ENCODE measurements at regions not wholly inside any gene's neighbourhood (a gene's known extent, or its start where the extent isn't known, plus 50 kb on each side); places are given as distances from the start of the nearest gene placed in this dataset.

DNA sequence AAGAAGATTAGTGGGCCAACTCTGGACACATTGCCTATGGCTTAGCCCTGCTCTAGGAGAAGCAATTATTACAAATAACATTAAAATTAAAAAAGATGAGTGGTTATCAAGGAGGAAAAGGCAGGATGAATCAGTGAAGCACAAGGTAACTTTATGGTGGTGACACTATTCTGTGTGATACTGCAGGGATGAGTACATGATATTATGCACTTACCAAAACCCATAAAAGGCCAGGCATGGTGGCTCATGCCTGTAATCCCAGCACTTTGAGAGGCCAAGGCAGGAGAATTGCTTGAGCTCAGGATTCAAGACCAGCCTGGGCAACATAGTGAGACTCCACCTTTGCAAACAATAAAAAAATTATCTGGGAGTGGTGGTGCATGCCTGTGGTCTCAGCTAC, 344.3 kb upstream of the CDIN1 start:
- Histone ChIP-seq H3K9me3 (ENCODE audit: control insufficient read depth in 2 of 2, low read length in 2 of 2) (no peaks in the 10 kb centered on the region), H3K27me3 (ENCODE audit: control insufficient read depth in 2 of 2, insufficient read depth in 2 of 2, low read length in 2 of 2) (no peaks in the 10 kb centered on the region), H3K9ac (ENCODE audit: low read depth in 1 of 2, low read length in 2 of 2) (no peak overlapping the region), H3K4me1 (ENCODE audit: control insufficient read depth in 2 of 2, insufficient read depth in 2 of 2, low read length in 2 of 2) (no peaks in the 10 kb centered on the region), H3K36me3 (ENCODE audit: control insufficient read depth in 2 of 2, insufficient read depth in 2 of 2, low read length in 2 of 2) (no peaks in the 10 kb centered on the region), H3K27ac (ENCODE audit: low read depth in 2 of 2, low read length in 2 of 2) (no peak overlapping the region), H3K4me3 (ENCODE audit: low read length in 2 of 2) (no peak overlapping the region)

DNA sequence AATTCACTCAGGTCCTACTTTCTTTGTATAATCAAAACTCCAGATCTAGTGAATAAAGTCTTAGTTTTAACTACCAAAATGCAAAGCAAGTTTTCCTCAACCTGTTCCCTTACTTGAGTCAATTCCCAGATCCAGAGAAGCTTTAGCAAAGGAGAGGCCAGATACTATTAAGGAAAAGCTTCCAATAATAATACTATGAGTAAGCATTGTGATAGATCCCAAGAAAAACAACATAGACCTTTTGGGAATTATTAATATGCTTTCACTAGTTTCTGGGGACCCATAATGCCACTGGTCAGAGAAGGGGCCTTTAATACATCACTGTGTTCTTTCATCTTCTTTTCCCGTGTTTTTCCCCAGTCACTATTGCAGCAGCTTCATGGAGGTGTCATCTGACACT, 339.9 kb upstream of the CDIN1 start:
- H3K27ac ChIP-seq (ENCODE audit: low read depth in 2 of 2, low read length in 2 of 2): no peak overlapping the region

DNA sequence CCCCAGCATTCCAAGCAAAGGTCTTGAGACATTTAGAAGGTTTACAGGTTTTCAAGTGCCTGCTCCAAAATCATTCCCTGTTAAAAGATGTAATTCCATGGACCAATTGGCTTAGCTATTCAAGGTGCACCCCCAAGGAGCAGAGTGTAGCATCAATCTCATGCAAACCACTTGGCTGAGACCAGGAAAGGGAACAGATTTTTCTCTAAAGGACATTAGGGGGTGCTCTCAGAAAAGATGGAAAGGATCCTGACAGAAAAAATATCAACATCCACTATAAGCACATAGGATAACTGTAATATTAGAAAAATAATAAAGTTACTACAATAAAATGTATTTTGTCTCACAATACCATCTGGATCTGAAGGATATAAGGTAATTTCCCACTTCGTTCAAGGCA, 328.0 kb upstream of the CDIN1 start:
- no peaks in the 10 kb centered on the region for H3K9me3 ChIP-seq (ENCODE audit: control insufficient read depth in 2 of 2, low read length in 2 of 2)
- H3K36me3 ChIP-seq (ENCODE audit: control insufficient read depth in 2 of 2, insufficient read depth in 2 of 2, low read length in 2 of 2): no peaks in the 10 kb centered on the region
- H3K27ac ChIP-seq (ENCODE audit: low read depth in 2 of 2, low read length in 2 of 2): no peak overlapping the region
- no peak overlapping the region for H3K9ac ChIP-seq (ENCODE audit: low read depth in 1 of 2, low read length in 2 of 2)
- no peak overlapping the region for H3K4me3 ChIP-seq (ENCODE audit: low read length in 2 of 2)
- H3K27me3 ChIP-seq (ENCODE audit: control insufficient read depth in 2 of 2, insufficient read depth in 2 of 2, low read length in 2 of 2): no peaks in the 10 kb centered on the region
- H3K4me1 ChIP-seq (ENCODE audit: control insufficient read depth in 2 of 2, insufficient read depth in 2 of 2, low read length in 2 of 2): no peaks in the 10 kb centered on the region

More for the DNA sequence above, 339.9 kb upstream of the CDIN1 start:
- H3K9ac ChIP-seq (ENCODE audit: low read depth in 1 of 2, low read length in 2 of 2): no peak overlapping the region
- no peaks in the 10 kb centered on the region for H3K27me3 ChIP-seq (ENCODE audit: control insufficient read depth in 2 of 2, insufficient read depth in 2 of 2, low read length in 2 of 2)
- H3K9me3 ChIP-seq (ENCODE audit: control insufficient read depth in 2 of 2, low read length in 2 of 2): no peaks in the 10 kb centered on the region
- no peaks in the 10 kb centered on the region for H3K36me3 ChIP-seq (ENCODE audit: control insufficient read depth in 2 of 2, insufficient read depth in 2 of 2, low read length in 2 of 2)
- no peak overlapping the region for H3K4me3 ChIP-seq (ENCODE audit: low read length in 2 of 2)
- H3K4me1 ChIP-seq (ENCODE audit: control insufficient read depth in 2 of 2, insufficient read depth in 2 of 2, low read length in 2 of 2): no peaks in the 10 kb centered on the region

DNA sequence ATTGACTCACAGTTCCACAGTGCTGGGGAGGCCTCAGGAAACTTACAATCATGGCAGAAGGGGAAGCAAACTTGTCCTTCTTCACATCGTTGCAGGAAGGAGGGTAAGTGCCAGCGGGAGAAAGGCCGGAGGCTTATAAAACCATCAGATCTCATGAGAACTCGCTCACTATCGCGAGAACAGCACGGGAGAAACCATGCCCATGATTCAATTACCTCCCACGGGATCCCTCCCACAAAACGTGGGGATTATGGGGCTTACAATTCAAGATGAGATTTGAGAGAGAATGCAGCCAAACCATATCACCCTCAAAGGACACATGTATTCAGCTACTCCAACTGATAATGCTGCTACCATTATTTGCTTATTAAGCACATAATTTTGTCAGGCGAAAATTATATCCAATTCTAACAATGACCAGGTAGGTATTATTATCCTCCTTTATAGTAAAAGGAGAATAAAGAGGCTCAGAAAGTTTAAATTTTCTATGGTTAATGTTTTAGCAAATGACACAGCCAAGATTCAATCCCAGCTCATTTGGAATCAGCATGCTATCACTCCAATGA, 327.2 kb upstream of the CDIN1 start:
- H3K4me1 ChIP-seq (ENCODE audit: control insufficient read depth in 2 of 2, insufficient read depth in 2 of 2, low read length in 2 of 2): no peaks in the 10 kb centered on the region
- H3K27ac ChIP-seq (ENCODE audit: low read depth in 2 of 2, low read length in 2 of 2): no peak overlapping the region
- H3K27me3 ChIP-seq (ENCODE audit: control insufficient read depth in 2 of 2, insufficient read depth in 2 of 2, low read length in 2 of 2): no peaks in the 10 kb centered on the region
- no peak overlapping the region for H3K4me3 ChIP-seq (ENCODE audit: low read length in 2 of 2)
- H3K9me3 ChIP-seq (ENCODE audit: control insufficient read depth in 2 of 2, low read length in 2 of 2): no peaks in the 10 kb centered on the region
- no peak overlapping the region for H3K9ac ChIP-seq (ENCODE audit: low read depth in 1 of 2, low read length in 2 of 2)
- no peaks in the 10 kb centered on the region for H3K36me3 ChIP-seq (ENCODE audit: control insufficient read depth in 2 of 2, insufficient read depth in 2 of 2, low read length in 2 of 2)

DNA sequence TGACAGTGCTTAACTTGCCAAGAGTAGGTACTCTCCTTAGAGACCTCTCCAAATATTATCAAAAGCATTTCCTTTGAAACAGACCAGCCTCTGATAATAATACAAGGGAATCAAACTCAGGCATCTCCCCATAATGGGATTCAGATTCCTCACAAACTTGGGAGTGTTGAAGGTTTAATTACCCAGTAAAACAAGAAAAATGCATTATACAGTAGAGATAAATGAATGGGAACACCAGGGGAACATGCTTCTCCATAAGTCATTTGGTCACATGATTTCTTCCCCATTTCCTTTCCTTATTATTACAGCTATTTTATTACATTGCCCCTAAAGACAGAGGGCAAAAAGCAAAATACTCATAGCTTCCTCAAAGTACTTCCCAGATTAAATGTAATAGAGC, 325.0 kb upstream of the CDIN1 start:
- Histone ChIP-seq H3K36me3 (ENCODE audit: control insufficient read depth in 2 of 2, insufficient read depth in 2 of 2, low read length in 2 of 2) (no peaks in the 10 kb centered on the region), H3K27ac (ENCODE audit: low read depth in 2 of 2, low read length in 2 of 2) (no peak overlapping the region), H3K4me1 (ENCODE audit: control insufficient read depth in 2 of 2, insufficient read depth in 2 of 2, low read length in 2 of 2) (no peaks in the 10 kb centered on the region), H3K27me3 (ENCODE audit: control insufficient read depth in 2 of 2, insufficient read depth in 2 of 2, low read length in 2 of 2) (no peaks in the 10 kb centered on the region), H3K4me3 (ENCODE audit: low read length in 2 of 2) (no peak overlapping the region), H3K9ac (ENCODE audit: low read depth in 1 of 2, low read length in 2 of 2) (no peak overlapping the region), H3K9me3 (ENCODE audit: control insufficient read depth in 2 of 2, low read length in 2 of 2) (no peaks in the 10 kb centered on the region)

DNA sequence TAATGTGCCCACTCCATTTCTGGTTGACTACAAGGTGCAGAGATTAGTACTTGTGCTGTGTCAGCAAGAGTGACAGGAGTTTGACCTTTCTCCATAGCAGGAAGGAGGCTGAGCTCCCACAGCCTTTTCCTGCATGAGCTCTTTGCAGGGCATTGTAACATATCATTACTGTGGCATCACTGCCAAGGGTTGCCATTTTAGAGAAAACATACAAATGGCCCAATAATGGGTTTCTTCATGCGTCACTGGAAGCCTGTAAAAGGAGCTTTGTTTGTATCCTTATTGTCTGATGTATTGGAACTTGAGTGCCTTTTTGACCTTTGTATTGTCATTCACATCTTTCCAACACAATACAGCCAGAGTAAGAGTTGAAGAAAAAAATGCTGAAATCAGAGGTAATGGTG, 323.0 kb upstream of the CDIN1 start:
- no peaks in the 10 kb centered on the region for H3K36me3 ChIP-seq (ENCODE audit: control insufficient read depth in 2 of 2, insufficient read depth in 2 of 2, low read length in 2 of 2)
- H3K27me3 ChIP-seq (ENCODE audit: control insufficient read depth in 2 of 2, insufficient read depth in 2 of 2, low read length in 2 of 2): no peaks in the 10 kb centered on the region
- no peak overlapping the region for H3K27ac ChIP-seq (ENCODE audit: low read depth in 2 of 2, low read length in 2 of 2)
- H3K9ac ChIP-seq (ENCODE audit: low read depth in 1 of 2, low read length in 2 of 2): no peak overlapping the region
- H3K4me1 ChIP-seq (ENCODE audit: control insufficient read depth in 2 of 2, insufficient read depth in 2 of 2, low read length in 2 of 2): no peaks in the 10 kb centered on the region
- H3K9me3 ChIP-seq (ENCODE audit: control insufficient read depth in 2 of 2, low read length in 2 of 2): no peaks in the 10 kb centered on the region
- no peak overlapping the region for H3K4me3 ChIP-seq (ENCODE audit: low read length in 2 of 2)

DNA sequence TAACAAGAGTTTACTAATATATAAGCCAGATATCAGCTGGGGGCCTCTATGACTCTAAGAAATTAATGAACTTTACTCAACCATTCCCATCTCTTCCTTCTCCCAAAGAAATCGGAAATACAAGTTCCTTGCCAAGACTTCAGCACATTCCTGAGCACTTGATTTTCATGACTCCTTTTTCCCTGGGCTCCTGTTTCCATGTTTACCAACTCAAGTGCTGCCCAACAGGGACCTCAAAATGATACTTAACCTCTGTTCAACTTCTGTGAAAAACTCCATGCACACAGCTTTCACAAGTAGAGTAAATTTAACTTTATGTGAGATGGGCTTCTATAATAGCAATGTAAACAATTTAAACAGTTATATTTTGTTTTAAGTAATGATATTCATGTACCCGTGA, 315.8 kb upstream of the CDIN1 start:
- no peak overlapping the region for H3K9ac ChIP-seq (ENCODE audit: low read depth in 1 of 2, low read length in 2 of 2)
- no peaks in the 10 kb centered on the region for H3K36me3 ChIP-seq (ENCODE audit: control insufficient read depth in 2 of 2, insufficient read depth in 2 of 2, low read length in 2 of 2)
- H3K27me3 ChIP-seq (ENCODE audit: control insufficient read depth in 2 of 2, insufficient read depth in 2 of 2, low read length in 2 of 2): no peaks in the 10 kb centered on the region
- H3K27ac ChIP-seq (ENCODE audit: low read depth in 2 of 2, low read length in 2 of 2): no peak overlapping the region
- no peak overlapping the region for H3K4me3 ChIP-seq (ENCODE audit: low read length in 2 of 2)
- no peaks in the 10 kb centered on the region for H3K9me3 ChIP-seq (ENCODE audit: control insufficient read depth in 2 of 2, low read length in 2 of 2)
- no peaks in the 10 kb centered on the region for H3K4me1 ChIP-seq (ENCODE audit: control insufficient read depth in 2 of 2, insufficient read depth in 2 of 2, low read length in 2 of 2)

DNA sequence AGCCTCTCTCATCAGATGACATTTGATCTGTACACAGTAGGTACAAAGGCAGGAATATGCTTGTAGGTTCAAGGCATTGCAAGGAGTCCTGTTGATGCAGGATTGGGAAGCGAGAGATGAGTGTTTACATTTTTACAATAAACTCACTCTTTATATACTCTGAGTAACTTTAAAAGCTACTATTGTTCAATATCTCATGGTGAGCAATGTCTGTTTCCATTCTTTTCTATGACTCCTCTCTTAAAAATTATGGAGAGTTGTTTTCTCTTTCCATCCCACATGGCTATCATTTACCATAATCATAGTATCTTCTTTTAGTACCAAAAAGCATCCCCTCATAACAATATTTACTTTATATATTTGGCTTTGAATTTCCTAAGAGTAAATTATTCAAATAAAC, 314.0 kb upstream of the CDIN1 start:
- Histone ChIP-seq H3K36me3 (ENCODE audit: control insufficient read depth in 2 of 2, insufficient read depth in 2 of 2, low read length in 2 of 2) (no peaks in the 10 kb centered on the region), H3K4me1 (ENCODE audit: control insufficient read depth in 2 of 2, insufficient read depth in 2 of 2, low read length in 2 of 2) (no peaks in the 10 kb centered on the region), H3K27me3 (ENCODE audit: control insufficient read depth in 2 of 2, insufficient read depth in 2 of 2, low read length in 2 of 2) (no peaks in the 10 kb centered on the region), H3K27ac (ENCODE audit: low read depth in 2 of 2, low read length in 2 of 2) (no peak overlapping the region), H3K9ac (ENCODE audit: low read depth in 1 of 2, low read length in 2 of 2) (no peak overlapping the region), H3K9me3 (ENCODE audit: control insufficient read depth in 2 of 2, low read length in 2 of 2) (no peaks in the 10 kb centered on the region), H3K4me3 (ENCODE audit: low read length in 2 of 2) (no peak overlapping the region)

DNA sequence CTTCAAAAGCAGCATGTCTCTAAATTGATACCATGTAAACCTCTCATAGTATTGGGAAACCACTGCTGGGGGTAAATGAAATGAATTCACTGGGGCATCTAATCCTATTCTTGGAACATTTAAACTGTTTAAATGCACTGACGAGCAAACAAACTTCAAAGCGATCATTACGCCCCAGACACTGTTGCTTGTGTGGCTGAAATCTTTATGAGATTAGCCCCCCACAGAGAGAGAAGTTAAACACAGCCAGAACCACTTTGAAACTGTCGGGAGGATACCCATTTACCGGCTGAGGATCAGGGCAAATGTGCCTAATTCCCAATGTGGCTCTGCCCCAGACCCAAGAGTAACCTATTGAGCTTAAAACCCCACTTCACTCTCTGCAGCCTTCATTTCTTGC, 308.4 kb upstream of the CDIN1 start:
- Histone ChIP-seq H3K9me3 (ENCODE audit: control insufficient read depth in 2 of 2, low read length in 2 of 2) (no peaks in the 10 kb centered on the region), H3K4me1 (ENCODE audit: control insufficient read depth in 2 of 2, insufficient read depth in 2 of 2, low read length in 2 of 2) (no peaks in the 10 kb centered on the region), H3K4me3 (ENCODE audit: low read length in 2 of 2) (no peak overlapping the region), H3K27me3 (ENCODE audit: control insufficient read depth in 2 of 2, insufficient read depth in 2 of 2, low read length in 2 of 2) (no peaks in the 10 kb centered on the region), H3K27ac (ENCODE audit: low read depth in 2 of 2, low read length in 2 of 2) (no peak overlapping the region), H3K9ac (ENCODE audit: low read depth in 1 of 2, low read length in 2 of 2) (no peak overlapping the region), H3K36me3 (ENCODE audit: control insufficient read depth in 2 of 2, insufficient read depth in 2 of 2, low read length in 2 of 2) (no peaks in the 10 kb centered on the region)

DNA sequence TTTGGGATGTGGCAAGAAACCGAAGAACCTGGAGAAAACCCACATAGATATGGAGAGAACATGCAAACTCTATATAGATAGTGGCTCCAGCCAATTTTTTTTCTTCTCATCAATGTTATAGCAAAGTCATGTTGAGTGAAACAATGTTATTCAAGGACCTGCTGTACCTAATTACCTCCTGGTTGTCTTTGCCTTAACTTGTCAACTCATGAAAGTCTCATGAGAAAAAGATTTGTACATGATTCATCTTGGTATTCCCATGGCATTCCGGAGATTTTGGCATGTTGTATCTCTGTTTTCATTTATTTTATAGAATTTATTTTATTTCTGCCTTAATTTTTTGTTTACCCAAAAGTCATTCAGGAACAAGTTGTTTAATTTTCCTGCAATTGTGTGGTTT, 303.8 kb upstream of the CDIN1 start:
- H3K4me3 ChIP-seq (ENCODE audit: low read length in 2 of 2): no peak overlapping the region
- H3K36me3 ChIP-seq (ENCODE audit: control insufficient read depth in 2 of 2, insufficient read depth in 2 of 2, low read length in 2 of 2): no peaks in the 10 kb centered on the region
- no peaks in the 10 kb centered on the region for H3K4me1 ChIP-seq (ENCODE audit: control insufficient read depth in 2 of 2, insufficient read depth in 2 of 2, low read length in 2 of 2)
- no peaks in the 10 kb centered on the region for H3K9me3 ChIP-seq (ENCODE audit: control insufficient read depth in 2 of 2, low read length in 2 of 2)
- no peaks in the 10 kb centered on the region for H3K27me3 ChIP-seq (ENCODE audit: control insufficient read depth in 2 of 2, insufficient read depth in 2 of 2, low read length in 2 of 2)
- H3K27ac ChIP-seq (ENCODE audit: low read depth in 2 of 2, low read length in 2 of 2): no peak overlapping the region
- H3K9ac ChIP-seq (ENCODE audit: low read depth in 1 of 2, low read length in 2 of 2): no peak overlapping the region

DNA sequence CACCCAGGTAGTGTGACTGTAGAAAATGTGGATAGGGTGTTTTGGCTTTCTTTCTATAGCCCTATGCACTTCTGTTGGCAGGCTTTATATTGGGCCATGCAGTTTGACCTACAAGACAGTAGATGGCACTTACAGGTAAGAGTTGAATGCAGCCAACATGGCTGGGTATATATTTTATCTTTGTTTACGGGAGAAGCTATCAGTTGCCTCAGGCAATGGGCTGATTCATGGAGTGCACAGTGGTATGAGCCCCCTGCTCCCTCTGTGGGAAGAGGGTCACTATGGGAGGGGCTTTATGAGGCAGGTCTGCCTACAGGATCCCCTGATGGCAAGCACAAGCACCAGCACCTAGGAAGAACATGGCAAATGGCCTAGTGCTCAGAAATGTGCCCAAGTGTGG, 301.2 kb upstream of the CDIN1 start:
- no peak overlapping the region for H3K27ac ChIP-seq (ENCODE audit: low read depth in 2 of 2, low read length in 2 of 2)
- no peaks in the 10 kb centered on the region for H3K27me3 ChIP-seq (ENCODE audit: control insufficient read depth in 2 of 2, insufficient read depth in 2 of 2, low read length in 2 of 2)
- no peaks in the 10 kb centered on the region for H3K36me3 ChIP-seq (ENCODE audit: control insufficient read depth in 2 of 2, insufficient read depth in 2 of 2, low read length in 2 of 2)
- H3K4me1 ChIP-seq (ENCODE audit: control insufficient read depth in 2 of 2, insufficient read depth in 2 of 2, low read length in 2 of 2): no peaks in the 10 kb centered on the region
- no peaks in the 10 kb centered on the region for H3K9me3 ChIP-seq (ENCODE audit: control insufficient read depth in 2 of 2, low read length in 2 of 2)
- no peak overlapping the region for H3K9ac ChIP-seq (ENCODE audit: low read depth in 1 of 2, low read length in 2 of 2)
- H3K4me3 ChIP-seq (ENCODE audit: low read length in 2 of 2): no peak overlapping the region
